AG10803 (cell line): ENCODE measurements at regions not wholly inside any gene's neighbourhood (a gene's known extent, or its start where the extent isn't known, plus 50 kb on each side); places are given as distances from the start of the nearest gene placed in this dataset.

Experiments
- DNase-seq: peaks from one replicate; pipeline ENCODE4 v3.0.0; 2010; ENCODE audit warnings: low read depth
- H3K4me3 ChIP-seq: 2 replicates; pipeline ENCODE4 v1.5.1; 2011; ENCODE audit warnings: mild to moderate bottlenecking, low read length, control low read depth
- CTCF ChIP-seq: conservative IDR thresholded peaks from 2 replicates; pipeline ENCODE4 v1.5.1; 2011; ENCODE audit warnings: mild to moderate bottlenecking, low read length, control low read depth, inconsistent platforms

DNA sequence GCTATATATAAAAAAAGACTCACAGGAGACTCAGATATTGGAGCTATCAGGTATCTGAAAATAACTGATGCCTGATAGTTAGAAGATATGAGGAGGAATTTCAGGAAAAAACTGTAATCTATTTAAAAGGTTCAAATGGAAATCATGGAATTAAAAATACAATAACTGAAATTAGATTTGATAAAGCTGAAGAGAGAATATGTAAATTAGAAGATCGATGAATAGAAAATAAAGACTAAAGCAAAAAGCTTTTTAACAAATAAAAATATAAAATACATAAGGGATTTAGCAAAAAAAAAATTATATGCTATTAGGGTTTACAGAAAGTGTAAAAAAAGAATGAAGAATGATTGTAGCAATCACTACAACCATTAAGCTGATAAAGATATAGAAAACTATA, 679.8 kb upstream of the LMCD1 start:
- H3K4me3 ChIP-seq, result no peak overlapping the region

GRCh38 chr3:7841451-7841850, 660.2 kb upstream of the LMCD1 start:
- no peak overlapping the region for H3K4me3 ChIP-seq
- no peak for TF ChIP-seq CTCF
- no peak for DNase-seq

More for the DNA sequence above, 679.8 kb upstream of the LMCD1 start:
- DNase-seq, result no peak
- no peak for TF ChIP-seq CTCF

GRCh38 chr3:7843441-7843840, 658.2 kb upstream of the LMCD1 start:
- DNase-seq, result no peak
- TF ChIP-seq CTCF, result no peak
- no peak overlapping the region for H3K4me3 ChIP-seq

GRCh38 chr3:7847021-7847420, 654.6 kb upstream of the LMCD1 start:
- no peak for DNase-seq
- no peak overlapping the region for H3K4me3 ChIP-seq
- TF ChIP-seq CTCF, result no peak

- DNase-seq, result no peak
- TF ChIP-seq CTCF, result no peak
These were observed 654.1 kb upstream of the LMCD1 start for GRCh38 chr3:7847521-7847920.

GRCh38 chr3:7854266-7854665, 647.4 kb upstream of the LMCD1 start:
- TF ChIP-seq CTCF, result no peak
- DNase-seq, result no peak
- no peak overlapping the region for H3K4me3 ChIP-seq

More at GRCh38 chr3:7847521-7847920, 654.1 kb upstream of the LMCD1 start:
- no peak overlapping the region for H3K4me3 ChIP-seq

DNA sequence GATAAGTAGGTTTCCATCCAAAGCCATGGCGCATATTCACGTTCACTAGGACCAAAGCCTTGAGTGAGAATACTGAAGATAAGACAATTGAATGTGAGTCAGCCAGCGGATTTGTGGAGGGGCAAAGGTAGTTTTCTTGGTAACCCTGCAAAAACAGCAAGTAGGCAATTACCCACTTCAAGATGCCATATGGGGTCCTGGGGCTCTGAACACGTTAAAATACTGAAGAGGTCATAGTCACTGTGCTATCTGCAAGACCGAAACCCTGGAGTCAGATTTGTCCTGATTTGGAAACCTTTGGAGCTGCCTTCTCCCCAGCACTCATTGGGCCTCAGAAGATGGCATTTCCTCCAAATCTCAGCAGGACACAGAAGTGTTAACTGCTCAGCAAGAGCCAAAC, 646.9 kb upstream of the LMCD1 start:
- DNase-seq, result no peak
- H3K4me3 ChIP-seq, result no peak overlapping the region
- no peak for TF ChIP-seq CTCF
